Stomach (tissue), 8 donors: ENCODE measurements at regions not wholly inside any gene's neighbourhood (a gene's known extent, or its start where the extent isn't known, plus 50 kb on each side); places are given as distances from the start of the nearest gene placed in this dataset.

Experiments used
- DNase-seq, 2 donors: peaks; one replicate each; pipeline versions ENCODE4 v3.0.0 to v3.0.0-alpha.2; 2013 to 2019
- H3K27ac ChIP-seq, 5 donors: fragments of 200-600 bp in 4 of 5; sonication (generic) in 4 of 5; one replicate each; pipeline ENCODE4 v1.5.1; 2013 to 2019; ENCODE audit warnings: mild to moderate bottlenecking in 1 of 5, moderate library complexity in 1 of 5
- H3K27me3 ChIP-seq, 3 donors: fragments of 200-600 bp; sonication (generic); one replicate each; pipeline ENCODE4 v1.5.1; 2017 to 2019; ENCODE audit warnings: mixed run types in 1 of 3
- H3K36me3 ChIP-seq, 4 donors: fragments of 200-600 bp; sonication (generic); 1 replicate in 3 of 4; 2 replicates in 1 of 4; pipeline ENCODE4 v1.5.1; 2016 to 2019
- H3K4me1 ChIP-seq, 4 donors: fragments of 200-600 bp; sonication (generic); one replicate each; pipeline ENCODE4 v1.5.1; 2016 to 2019
- H3K4me3 ChIP-seq, 4 donors: fragments of 200-600 bp; sonication (generic) in 3 of 4; one replicate each; pipeline ENCODE4 v1.5.1; 2016 to 2019; ENCODE audit warnings: mild to moderate bottlenecking in 1 of 4
- H3K9me3 ChIP-seq, 4 donors: fragments of 200-600 bp; sonication (generic); one replicate each; pipeline ENCODE4 v1.5.1; 2016 to 2019
- EP300 ChIP-seq: sonication (generic); formaldehyde crosslinking; IDR thresholded peaks from one replicate; pipeline ENCODE4 v1.6.1; 2017; ENCODE audit warnings: antibody characterized with exemption
- POLR2A ChIP-seq, 4 donors: fragments of 450-650 bp; IDR thresholded peaks; one replicate each; pipeline ENCODE4 v1.6.1; 2016; ENCODE audit warnings: antibody characterized with exemption in 4 of 4, control low read depth in 2 of 4, mild to moderate bottlenecking in 1 of 4, moderate library complexity in 1 of 4
- POLR2AphosphoS5 ChIP-seq, 3 donors: sonication (generic); formaldehyde crosslinking; IDR thresholded peaks; one replicate each; pipeline ENCODE4 v1.6.1; 2016; ENCODE audit warnings: antibody characterized with exemption in 3 of 3
- WGBS, 5 donors: extraction: QIAGEN DNeasy Blood & Tissue Kit in 3 of 5; methylation state at CpG; one replicate each; pipeline versions ENCODE4 v1.1.5 to v1.1.7; 2013 to 2018; 5-methylcytosine and 5-hydroxymethylcytosine counted together
- intact Hi-C: fragments of 100-400 bp; cut with DNase I; formaldehyde crosslinking; loops from one replicate; pipeline ENCODE4 v1.15.1; 2023; ENCODE audit warnings: low total_unique reads
- TF ChIP-seq, protein P1 (sequence below), 7 experiments: fragments of 450-650 bp in 4 of 7; fragments of 200-600 bp in 3 of 7; sonication (generic) in 3 of 7; IDR thresholded peaks; one replicate each; pipeline ENCODE4 v1.5.1; 2016 to 2019; ENCODE audit warnings: antibody characterized with exemption in 7 of 7, control low read depth in 2 of 7, mild to moderate bottlenecking in 1 of 7
- donor health status: healthy with polysubstance abuse.
- donor health status: Bipolar disorder and iron deficiency.
- donor health status: healthy.

DNA sequence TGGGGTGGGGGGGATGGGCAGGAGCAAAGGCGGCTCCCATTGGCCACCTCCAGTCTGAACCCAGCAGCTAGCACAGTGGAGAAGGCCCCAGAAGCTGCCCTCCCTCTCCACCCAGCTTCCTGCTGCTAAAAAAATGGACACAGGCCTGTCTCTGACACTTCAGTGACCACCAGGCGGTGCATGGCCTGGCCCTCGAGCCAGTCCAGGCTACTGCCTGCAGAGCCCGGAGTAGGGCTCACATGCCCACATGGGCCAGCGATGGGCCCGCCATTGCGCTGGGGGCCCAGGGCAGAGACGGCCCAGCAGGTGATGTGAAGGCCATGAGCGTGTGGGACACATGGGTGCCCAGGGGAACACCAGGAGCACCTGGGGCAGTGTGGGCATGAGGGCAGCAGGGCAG lies 52.1 kb upstream of the NOTCH1 start:
- Histone ChIP-seq H3K4me1 (peaks cover 0 to 16% (median 10%) of the 10 kb centered on the region in 4 donors), H3K36me3 (no peaks in the 10 kb centered on the region), H3K9me3 (no peaks in the 10 kb centered on the region), H3K4me3 (no peak overlapping the region), H3K27ac (no peak overlapping the region), H3K27me3 (peaks cover 0 to 29% (median 5%) of the 10 kb centered on the region in 3 donors)
- intact Hi-C loops, result no loop called here
- WGBS, 5 donors, result 90 to 96% (median 93%) methylated on average over 5 to 9 of the region's 9 CpGs
- no peak for TF ChIP-seq POLR2A (IDR thresholded peaks at IDR 0.05)
- TF ChIP-seq, protein P1, sequence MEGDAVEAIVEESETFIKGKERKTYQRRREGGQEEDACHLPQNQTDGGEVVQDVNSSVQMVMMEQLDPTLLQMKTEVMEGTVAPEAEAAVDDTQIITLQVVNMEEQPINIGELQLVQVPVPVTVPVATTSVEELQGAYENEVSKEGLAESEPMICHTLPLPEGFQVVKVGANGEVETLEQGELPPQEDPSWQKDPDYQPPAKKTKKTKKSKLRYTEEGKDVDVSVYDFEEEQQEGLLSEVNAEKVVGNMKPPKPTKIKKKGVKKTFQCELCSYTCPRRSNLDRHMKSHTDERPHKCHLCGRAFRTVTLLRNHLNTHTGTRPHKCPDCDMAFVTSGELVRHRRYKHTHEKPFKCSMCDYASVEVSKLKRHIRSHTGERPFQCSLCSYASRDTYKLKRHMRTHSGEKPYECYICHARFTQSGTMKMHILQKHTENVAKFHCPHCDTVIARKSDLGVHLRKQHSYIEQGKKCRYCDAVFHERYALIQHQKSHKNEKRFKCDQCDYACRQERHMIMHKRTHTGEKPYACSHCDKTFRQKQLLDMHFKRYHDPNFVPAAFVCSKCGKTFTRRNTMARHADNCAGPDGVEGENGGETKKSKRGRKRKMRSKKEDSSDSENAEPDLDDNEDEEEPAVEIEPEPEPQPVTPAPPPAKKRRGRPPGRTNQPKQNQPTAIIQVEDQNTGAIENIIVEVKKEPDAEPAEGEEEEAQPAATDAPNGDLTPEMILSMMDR (IDR thresholded peaks at IDR 0.05), result no peak
- no peak for DNase-seq

DNA sequence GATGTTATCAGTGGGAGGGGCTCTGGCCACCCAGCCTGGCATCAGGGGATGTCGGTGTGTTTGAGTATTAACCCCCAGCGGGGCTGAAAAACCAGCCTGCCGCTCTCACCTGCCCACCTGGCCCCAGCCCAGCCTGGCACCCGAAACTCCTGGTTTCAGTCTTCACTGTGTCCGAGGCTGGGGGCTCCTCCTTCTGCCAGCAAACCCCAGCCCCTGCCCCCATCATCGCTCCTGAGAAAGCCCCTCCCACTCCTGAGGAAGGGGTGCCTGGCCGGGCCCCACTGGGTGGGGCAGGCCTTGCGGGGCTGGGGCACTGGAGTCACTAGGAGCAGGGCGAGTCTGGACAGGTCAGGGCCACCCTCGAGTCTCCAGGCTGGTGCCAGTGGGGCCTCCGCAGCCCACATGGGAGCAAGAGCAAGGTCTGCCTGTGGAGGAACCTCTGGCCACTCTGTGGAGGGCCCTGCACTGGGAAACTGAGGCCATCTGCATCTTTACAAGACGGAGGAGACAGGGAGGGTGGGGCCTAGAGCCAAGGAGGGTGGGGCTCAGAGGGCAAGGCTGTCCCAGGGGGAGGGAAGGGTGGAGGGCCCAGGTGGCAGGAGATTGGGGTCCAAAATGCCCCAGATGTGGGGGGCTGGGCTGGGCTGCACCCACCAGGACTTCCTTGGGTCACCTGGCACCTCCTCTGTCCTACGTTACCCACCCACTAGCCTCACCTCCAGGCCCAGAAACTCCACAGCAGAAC lies 51.5 kb upstream of the NOTCH1 start:
- intact Hi-C loops, result no loop called here
- Histone ChIP-seq H3K4me1 (peaks cover 0 to 16% (median 10%) of the 10 kb centered on the region in 4 donors), H3K27me3 (peaks cover 0 to 29% (median 5%) of the 10 kb centered on the region in 3 donors), H3K36me3 (no peaks in the 10 kb centered on the region), H3K27ac (no peak overlapping the region), H3K9me3 (no peaks in the 10 kb centered on the region), H3K4me3 (no peak overlapping the region)
- DNase-seq, result no peak
- TF ChIP-seq, protein P1 (IDR thresholded peaks at IDR 0.05), result no peak
- TF ChIP-seq POLR2A (IDR thresholded peaks at IDR 0.05) (no peak), EP300 (no peak)
- 59 to 75% (median 64%) methylated on average over 10 to 13 of the region's 13 CpGs for WGBS, 5 donors

DNA sequence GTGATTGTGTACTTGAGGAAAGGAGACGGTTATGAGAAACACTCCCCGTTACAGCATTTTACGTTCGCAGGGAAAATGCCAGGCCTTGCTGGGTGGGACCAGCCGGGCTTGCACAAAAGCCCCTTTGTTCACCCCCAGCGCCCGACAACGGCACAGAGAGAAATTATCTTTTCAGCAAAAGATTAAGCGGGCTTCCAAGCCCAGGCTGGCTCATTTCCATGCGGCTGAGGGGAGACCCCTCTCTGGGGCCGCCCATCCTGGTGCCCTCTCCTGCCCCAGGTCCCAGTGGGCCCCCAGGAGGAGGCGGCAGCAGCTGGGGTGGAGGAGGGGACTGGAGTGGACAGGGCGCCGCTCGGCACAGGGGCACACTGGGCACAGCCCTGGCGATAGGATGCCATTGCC lies 50.8 kb upstream of the NOTCH1 start:
- intact Hi-C loops, result no loop called here
- DNase-seq, result peak in 1 of 2 donors; percentile 81
- WGBS, 5 donors, result 39 to 74% (median 50%) methylated on average over 12 to 16 of the region's 16 CpGs
- Histone ChIP-seq H3K27ac (no peak overlapping the region), H3K4me1 (peaks cover 0 to 16% (median 8%) of the 10 kb centered on the region in 4 donors), H3K4me3 (no peak overlapping the region), H3K9me3 (no peaks in the 10 kb centered on the region), H3K36me3 (no peaks in the 10 kb centered on the region), H3K27me3 (peaks cover 0 to 29% (median 5%) of the 10 kb centered on the region in 3 donors)
- no peak for TF ChIP-seq POLR2AphosphoS5 (IDR thresholded peaks at IDR 0.05)

DNA sequence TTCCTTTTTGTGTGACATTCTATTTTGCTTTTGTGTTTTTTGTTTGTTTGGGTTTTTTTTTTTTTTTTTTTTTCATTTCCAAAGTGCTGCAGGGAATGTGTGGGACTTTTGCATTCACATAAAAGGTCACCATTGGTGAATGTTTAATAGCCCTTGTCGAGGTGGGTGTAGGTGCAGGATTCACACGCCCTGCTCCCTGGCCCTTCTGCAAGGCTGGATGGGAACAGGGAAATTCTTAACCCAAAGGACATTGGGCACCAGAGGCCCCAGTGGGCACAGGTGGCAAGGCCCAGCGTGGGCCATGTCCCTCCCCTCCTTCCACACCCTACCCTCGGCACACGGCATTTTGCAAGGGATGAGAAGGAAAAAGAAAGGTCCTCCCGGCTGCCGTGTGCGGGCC lies 50.4 kb upstream of the NOTCH1 start:
- TF ChIP-seq, protein P1 (IDR thresholded peaks at IDR 0.05), result no peak
- TF ChIP-seq EP300, result no peak
- intact Hi-C loops, result no loop called here
- no peak overlapping the region for H3K27ac ChIP-seq
- 15 to 58% (median 44%) methylated on average over 7 to 8 of the region's 8 CpGs for WGBS, 5 donors
- H3K36me3 ChIP-seq, result no peaks in the 10 kb centered on the region
- DNase-seq, result no peak
- peaks cover 0 to 19% (median 9%) of the 10 kb centered on the region in 4 donors for H3K4me1 ChIP-seq
- H3K27me3 ChIP-seq, result peaks cover 0 to 29% (median 5%) of the 10 kb centered on the region in 3 donors
- no peak overlapping the region for H3K4me3 ChIP-seq
- H3K9me3 ChIP-seq, result no peaks in the 10 kb centered on the region
